Activated CD8-positive, alpha-beta memory T cell treated with anti-CD3 and anti-CD28 coated beads, Interleukin-2, amount 50 U/mL, for 4 hours (primary cell): ENCODE measurements at regions not wholly inside any gene's neighbourhood (a gene's known extent, or its start where the extent isn't known, plus 50 kb on each side); places are given as distances from the start of the nearest gene placed in this dataset.
"Not testable (repeated sequence)": the region's sequence is repeated elsewhere in the genome, so short reads cannot be mapped to it uniquely, and the experiment has no call there.

Experiments
- DNase-seq: peaks from one replicate; pipeline ENCODE4 v3.0.0-alpha.2; 2020

- not testable (repeated sequence) for DNase-seq
These were observed 82.8 kb upstream of the PHACTR1 start for GRCh38 chr6:12633746-12634145.

- no peak for DNase-seq
These were observed 81.2 kb upstream of the PHACTR1 start for GRCh38 chr6:12635375-12635774.

GRCh38 chr6:12635813-12636212, 80.8 kb upstream of the PHACTR1 start:
- no peak for DNase-seq

GRCh38 chr6:12636336-12636735, 80.2 kb upstream of the PHACTR1 start:
- DNase-seq: no peak

- DNase-seq: peak; percentile 19
These were observed 78.5 kb upstream of the PHACTR1 start for GRCh38 chr6:12637960-12638641.

- DNase-seq: no peak
These were observed 76.1 kb upstream of the PHACTR1 start for GRCh38 chr6:12640438-12640837.

GRCh38 chr6:12641785-12642184, 74.8 kb upstream of the PHACTR1 start:
- DNase-seq: not testable (repeated sequence)

- no peak for DNase-seq
These were observed 70.6 kb upstream of the PHACTR1 start for GRCh38 chr6:12645941-12646340.

- DNase-seq: no peak
These were observed 68.4 kb upstream of the PHACTR1 start for GRCh38 chr6:12648171-12648570.

- no peak for DNase-seq
These were observed 67.2 kb upstream of the PHACTR1 start for GRCh38 chr6:12649325-12649724.

- DNase-seq: no peak
These were observed 63.1 kb upstream of the PHACTR1 start for GRCh38 chr6:12653486-12653885.

GRCh38 chr6:12654107-12654506, 62.5 kb upstream of the PHACTR1 start:
- no peak for DNase-seq

GRCh38 chr6:12654514-12654913, 62.1 kb upstream of the PHACTR1 start:
- no peak for DNase-seq

- no peak for DNase-seq
These were observed 59.7 kb upstream of the PHACTR1 start for GRCh38 chr6:12656906-12657305.

GRCh38 chr6:12657884-12658283, 58.7 kb upstream of the PHACTR1 start:
- DNase-seq: no peak

GRCh38 chr6:12661432-12662089, 55.0 kb upstream of the PHACTR1 start:
- DNase-seq: no peak
